ENCODE measurements at regions not wholly inside any gene's neighbourhood (a gene's known extent, or its start where the extent isn't known, plus 50 kb on each side); places are given as distances from the start of the nearest gene placed in this dataset.

DNA sequence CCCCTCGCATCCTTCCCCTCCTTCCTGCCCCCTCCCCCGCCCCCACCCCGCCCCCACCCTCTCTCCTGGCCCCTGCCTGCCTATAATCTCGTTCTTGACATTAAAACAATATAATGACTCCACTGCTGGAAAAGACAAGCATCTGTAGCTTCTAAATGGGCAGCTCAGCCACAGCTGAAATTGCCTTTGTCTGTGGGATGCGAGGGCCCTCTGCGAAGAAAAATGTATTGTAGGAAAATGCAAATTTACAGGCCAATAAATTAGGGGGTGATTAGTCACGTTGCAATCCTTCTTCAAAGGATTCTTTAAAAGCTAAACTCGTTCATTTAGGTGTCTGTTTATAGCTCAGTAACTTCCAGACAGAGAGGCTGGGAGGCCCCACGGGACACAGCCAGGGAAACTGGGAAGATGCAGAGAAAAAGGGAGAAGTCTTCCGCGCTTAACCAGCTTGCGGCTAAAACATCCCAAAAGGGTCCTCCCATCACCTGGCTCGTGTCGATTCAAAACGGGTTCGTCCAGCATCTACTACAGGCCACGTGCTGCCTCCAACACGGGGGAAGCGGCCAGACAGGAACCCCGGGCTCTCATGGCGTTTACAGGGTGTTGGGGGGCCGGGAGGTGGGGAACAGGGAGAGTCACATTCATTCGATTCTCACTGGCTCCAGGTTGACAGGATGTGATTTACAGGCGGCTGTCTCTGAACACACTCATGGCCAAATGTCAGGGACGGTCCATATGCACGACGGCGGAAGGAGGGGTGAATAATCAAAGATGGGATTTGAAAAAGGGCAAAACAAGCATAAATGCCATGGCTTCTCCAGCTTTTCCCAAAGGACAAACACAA is 100.5 kb upstream of the ZBTB40 start:
- Mint-ChIP-seq H3K9me3 (no peaks in the 10 kb centered on the region), H3K36me3 (no peaks in the 10 kb centered on the region), H3K27me3 (peaks cover 24% of the 10 kb centered on the region), H3K4me1 (ENCODE audit: unreplicated experiment) (peaks cover 40% of the 10 kb centered on the region), H3K4me3 (peak overlapping the region; percentile 74), H3K27ac (peak overlapping the region; percentile 79)
- TF ChIP-seq, protein P1, sequence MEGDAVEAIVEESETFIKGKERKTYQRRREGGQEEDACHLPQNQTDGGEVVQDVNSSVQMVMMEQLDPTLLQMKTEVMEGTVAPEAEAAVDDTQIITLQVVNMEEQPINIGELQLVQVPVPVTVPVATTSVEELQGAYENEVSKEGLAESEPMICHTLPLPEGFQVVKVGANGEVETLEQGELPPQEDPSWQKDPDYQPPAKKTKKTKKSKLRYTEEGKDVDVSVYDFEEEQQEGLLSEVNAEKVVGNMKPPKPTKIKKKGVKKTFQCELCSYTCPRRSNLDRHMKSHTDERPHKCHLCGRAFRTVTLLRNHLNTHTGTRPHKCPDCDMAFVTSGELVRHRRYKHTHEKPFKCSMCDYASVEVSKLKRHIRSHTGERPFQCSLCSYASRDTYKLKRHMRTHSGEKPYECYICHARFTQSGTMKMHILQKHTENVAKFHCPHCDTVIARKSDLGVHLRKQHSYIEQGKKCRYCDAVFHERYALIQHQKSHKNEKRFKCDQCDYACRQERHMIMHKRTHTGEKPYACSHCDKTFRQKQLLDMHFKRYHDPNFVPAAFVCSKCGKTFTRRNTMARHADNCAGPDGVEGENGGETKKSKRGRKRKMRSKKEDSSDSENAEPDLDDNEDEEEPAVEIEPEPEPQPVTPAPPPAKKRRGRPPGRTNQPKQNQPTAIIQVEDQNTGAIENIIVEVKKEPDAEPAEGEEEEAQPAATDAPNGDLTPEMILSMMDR (conservative IDR thresholded peaks at IDR 0.05), result no peak
- DNase-seq (ENCODE audit: extremely low spot score, unreplicated experiment), result no peak

DNA sequence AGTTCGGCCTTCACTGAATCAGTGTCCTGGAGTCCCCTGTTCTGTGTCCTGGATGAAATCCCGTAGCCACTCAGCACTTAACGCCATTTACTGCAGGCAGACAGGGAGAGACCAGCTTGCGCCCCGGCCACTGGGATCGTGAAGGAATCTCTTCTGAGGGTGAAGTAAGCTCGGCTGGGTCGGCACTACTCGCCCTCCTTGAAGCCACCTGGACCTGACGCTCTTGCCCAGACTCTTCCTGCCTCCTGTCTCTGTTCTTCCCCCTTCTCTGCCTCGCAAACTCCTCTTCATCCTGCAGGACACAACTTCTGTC is 99.9 kb upstream of the ZBTB40 start:
- Mint-ChIP-seq H3K9me3 (no peaks in the 10 kb centered on the region), H3K27me3 (peaks cover 24% of the 10 kb centered on the region), H3K36me3 (no peaks in the 10 kb centered on the region), H3K4me1 (ENCODE audit: unreplicated experiment) (peaks cover 37% of the 10 kb centered on the region), H3K4me3 (no peak overlapping the region), H3K27ac (no peak overlapping the region)
- TF ChIP-seq, protein P1 (conservative IDR thresholded peaks at IDR 0.05), result no peak
- DNase-seq (ENCODE audit: extremely low spot score, unreplicated experiment), result no peak

GRCh38 chr1:22352355-22352754 is 99.3 kb upstream of the ZBTB40 start:
- no peak overlapping the region for H3K4me3 Mint-ChIP-seq
- DNase-seq (ENCODE audit: extremely low spot score, unreplicated experiment), result no peak
- no peak overlapping the region for H3K27ac Mint-ChIP-seq
- peaks cover 24% of the 10 kb centered on the region for H3K27me3 Mint-ChIP-seq
- H3K36me3 Mint-ChIP-seq, result no peaks in the 10 kb centered on the region
- no peaks in the 10 kb centered on the region for H3K9me3 Mint-ChIP-seq
- H3K4me1 Mint-ChIP-seq (ENCODE audit: unreplicated experiment), result peaks cover 35% of the 10 kb centered on the region
- TF ChIP-seq, protein P1 (conservative IDR thresholded peaks at IDR 0.05), result no peak

- H3K4me3 Mint-ChIP-seq, result no peak overlapping the region
- DNase-seq (ENCODE audit: extremely low spot score, unreplicated experiment), result no peak
- peaks cover 35% of the 10 kb centered on the region for H3K4me1 Mint-ChIP-seq (ENCODE audit: unreplicated experiment)
- no peaks in the 10 kb centered on the region for H3K9me3 Mint-ChIP-seq
- TF ChIP-seq, protein P1 (conservative IDR thresholded peaks at IDR 0.05), result no peak
- H3K27me3 Mint-ChIP-seq, result peaks cover 24% of the 10 kb centered on the region
- no peak overlapping the region for H3K27ac Mint-ChIP-seq
- no peaks in the 10 kb centered on the region for H3K36me3 Mint-ChIP-seq
Observed at GRCh38 chr1:22352896-22353295, 98.8 kb upstream of the ZBTB40 start.

DNA sequence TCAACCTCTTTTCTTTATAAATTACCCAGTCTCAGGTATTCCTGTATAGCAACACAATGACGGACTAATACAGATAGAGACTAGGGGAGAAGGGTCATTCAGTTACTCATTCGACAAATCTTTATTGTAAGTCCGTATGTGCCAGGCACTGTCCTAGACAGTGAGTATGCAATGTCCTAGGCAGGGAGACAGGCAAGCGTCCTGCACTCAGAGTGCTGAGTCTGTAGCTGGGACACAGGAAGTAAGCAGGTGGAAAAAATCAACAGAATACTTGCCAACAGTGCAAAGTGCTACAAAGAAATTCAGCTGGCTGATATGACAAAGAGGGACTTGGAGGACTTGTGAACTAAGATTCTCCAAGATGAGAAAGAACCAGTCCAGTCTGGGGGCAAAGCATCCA is 92.2 kb upstream of the ZBTB40 start:
- H3K27me3 Mint-ChIP-seq, result peaks cover 29% of the 10 kb centered on the region
- TF ChIP-seq, protein P1 (conservative IDR thresholded peaks at IDR 0.05), result no peak

More for the DNA sequence above, 92.2 kb upstream of the ZBTB40 start:
- DNase-seq (ENCODE audit: extremely low spot score, unreplicated experiment), result no peak
- Mint-ChIP-seq H3K4me1 (ENCODE audit: unreplicated experiment) (peaks cover 16% of the 10 kb centered on the region), H3K36me3 (no peaks in the 10 kb centered on the region), H3K9me3 (no peaks in the 10 kb centered on the region), H3K4me3 (no peak overlapping the region), H3K27ac (peak overlapping the region; percentile 2)
